ENCODE measurements at regions not wholly inside any gene's neighbourhood (a gene's known extent, or its start where the extent isn't known, plus 50 kb on each side); places are given as distances from the start of the nearest gene placed in this dataset.

- no peak overlapping the region for H3K4me3 Mint-ChIP-seq (ENCODE audit: low read depth, unreplicated experiment)
- DNase-seq = no peak
- TF ChIP-seq, protein P1, sequence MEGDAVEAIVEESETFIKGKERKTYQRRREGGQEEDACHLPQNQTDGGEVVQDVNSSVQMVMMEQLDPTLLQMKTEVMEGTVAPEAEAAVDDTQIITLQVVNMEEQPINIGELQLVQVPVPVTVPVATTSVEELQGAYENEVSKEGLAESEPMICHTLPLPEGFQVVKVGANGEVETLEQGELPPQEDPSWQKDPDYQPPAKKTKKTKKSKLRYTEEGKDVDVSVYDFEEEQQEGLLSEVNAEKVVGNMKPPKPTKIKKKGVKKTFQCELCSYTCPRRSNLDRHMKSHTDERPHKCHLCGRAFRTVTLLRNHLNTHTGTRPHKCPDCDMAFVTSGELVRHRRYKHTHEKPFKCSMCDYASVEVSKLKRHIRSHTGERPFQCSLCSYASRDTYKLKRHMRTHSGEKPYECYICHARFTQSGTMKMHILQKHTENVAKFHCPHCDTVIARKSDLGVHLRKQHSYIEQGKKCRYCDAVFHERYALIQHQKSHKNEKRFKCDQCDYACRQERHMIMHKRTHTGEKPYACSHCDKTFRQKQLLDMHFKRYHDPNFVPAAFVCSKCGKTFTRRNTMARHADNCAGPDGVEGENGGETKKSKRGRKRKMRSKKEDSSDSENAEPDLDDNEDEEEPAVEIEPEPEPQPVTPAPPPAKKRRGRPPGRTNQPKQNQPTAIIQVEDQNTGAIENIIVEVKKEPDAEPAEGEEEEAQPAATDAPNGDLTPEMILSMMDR (IDR thresholded peaks at IDR 0.05; ENCODE audit: unreplicated experiment) = no peak
- H3K27me3 Mint-ChIP-seq (ENCODE audit: unreplicated experiment) = no peaks in the 10 kb centered on the region
- no peak overlapping the region for H3K27ac Mint-ChIP-seq (ENCODE audit: unreplicated experiment)
- CTCF ChIA-PET = no interaction called here
- BruUV-seq (replicated peaks) = no TSS peak
- H3K9me3 Mint-ChIP-seq (ENCODE audit: low read depth, unreplicated experiment) = peaks cover 3% of the 10 kb centered on the region
- intact Hi-C loops (cut with micrococcal nuclease; ENCODE audit: unreplicated experiment) = no loop called here
- H3K4me1 Mint-ChIP-seq (ENCODE audit: low read depth, unreplicated experiment) = no peaks in the 10 kb centered on the region
- no peaks in the 10 kb centered on the region for H3K36me3 Mint-ChIP-seq (ENCODE audit: insufficient read depth, unreplicated experiment)
Observed at GRCh38 chr7:47643716-47644400, 61.9 kb upstream of the TNS3 start.

GRCh38 chr7:47640265-47640664 is 58.4 kb upstream of the TNS3 start:
- Mint-ChIP-seq H3K36me3 (ENCODE audit: insufficient read depth, unreplicated experiment) (no peaks in the 10 kb centered on the region), H3K4me3 (ENCODE audit: low read depth, unreplicated experiment) (no peak overlapping the region), H3K27me3 (ENCODE audit: unreplicated experiment) (no peaks in the 10 kb centered on the region), H3K4me1 (ENCODE audit: low read depth, unreplicated experiment) (peaks cover 8% of the 10 kb centered on the region), H3K9me3 (ENCODE audit: low read depth, unreplicated experiment) (peaks cover 3% of the 10 kb centered on the region), H3K27ac (ENCODE audit: unreplicated experiment) (no peak overlapping the region)
- BruUV-seq (replicated peaks) = no TSS peak
- CTCF ChIA-PET = interaction anchor here (0.6 to 1.1 kb wide), 4 partner anchors 14 to 121 kb away, joined by 3 to 5 read pairs (median 4); no protein-coding TSS in a partner anchor
- DNase-seq = no peak
- TF ChIP-seq, protein P1 (IDR thresholded peaks at IDR 0.05; ENCODE audit: unreplicated experiment) = no peak
- intact Hi-C loops (cut with micrococcal nuclease; ENCODE audit: unreplicated experiment) = no loop called here

- H3K4me1 Mint-ChIP-seq (ENCODE audit: low read depth, unreplicated experiment) = peaks cover 12% of the 10 kb centered on the region
Observed at GRCh38 chr7:47639495-47640110, 57.7 kb upstream of the TNS3 start.

DNA sequence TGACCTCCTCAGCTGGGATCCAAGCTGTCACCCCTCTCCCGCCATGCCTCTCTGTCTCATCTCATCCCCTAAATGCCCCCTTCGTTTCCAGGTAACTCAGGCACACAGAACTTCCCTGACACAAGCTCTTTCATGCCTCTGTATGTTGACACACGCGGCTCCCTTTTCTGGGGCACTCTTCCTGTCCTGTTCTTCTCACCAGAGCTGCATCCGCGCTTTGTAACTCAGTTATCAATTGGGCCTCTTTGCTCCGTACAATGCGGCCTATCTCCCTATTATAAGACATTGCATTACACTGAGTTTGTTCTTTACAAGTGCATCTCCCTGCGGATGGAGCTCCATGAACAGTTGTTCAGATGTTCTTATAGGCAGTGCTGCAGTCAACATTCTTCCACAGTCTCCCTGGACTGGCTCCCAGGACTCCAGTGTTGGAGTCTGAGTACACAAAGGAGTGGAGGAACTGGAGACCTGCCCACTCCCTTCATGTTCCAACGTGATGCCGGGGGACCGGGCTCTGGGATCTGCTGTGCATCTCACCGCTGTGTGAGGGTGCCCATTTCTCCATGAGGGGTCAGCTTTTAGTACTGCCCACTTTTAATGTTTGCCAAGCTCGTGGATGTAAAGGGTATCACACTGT is 56.9 kb upstream of the TNS3 start:
- Mint-ChIP-seq H3K36me3 (ENCODE audit: insufficient read depth, unreplicated experiment) (no peaks in the 10 kb centered on the region), H3K4me1 (ENCODE audit: low read depth, unreplicated experiment) (peaks cover 12% of the 10 kb centered on the region), H3K27me3 (ENCODE audit: unreplicated experiment) (no peaks in the 10 kb centered on the region), H3K27ac (ENCODE audit: unreplicated experiment) (no peak overlapping the region), H3K9me3 (ENCODE audit: low read depth, unreplicated experiment) (peaks cover 3% of the 10 kb centered on the region), H3K4me3 (ENCODE audit: low read depth, unreplicated experiment) (no peak overlapping the region)
- TF ChIP-seq, protein P1 (IDR thresholded peaks at IDR 0.05; ENCODE audit: unreplicated experiment) = no peak
- DNase-seq = no peak
- CTCF ChIA-PET = interaction anchor here (0.5 to 0.6 kb wide), 2 partner anchors 14 to 25 kb away, joined by 4 to 6 read pairs; no protein-coding TSS in a partner anchor
- BruUV-seq (replicated peaks) = no TSS peak
- intact Hi-C loops (cut with micrococcal nuclease; ENCODE audit: unreplicated experiment) = no loop called here

More at GRCh38 chr7:47639495-47640110, 57.7 kb upstream of the TNS3 start:
- CTCF ChIA-PET = interaction anchor here (0.6 kb wide), 1 partner anchor 13 kb away, joined by 4 read pairs; no protein-coding TSS in a partner anchor
- no TSS peak for BruUV-seq (replicated peaks)
- TF ChIP-seq, protein P1 (IDR thresholded peaks at IDR 0.05; ENCODE audit: unreplicated experiment) = no peak
- Mint-ChIP-seq H3K27me3 (ENCODE audit: unreplicated experiment) (no peaks in the 10 kb centered on the region), H3K27ac (ENCODE audit: unreplicated experiment) (no peak overlapping the region), H3K9me3 (ENCODE audit: low read depth, unreplicated experiment) (peaks cover 3% of the 10 kb centered on the region), H3K36me3 (ENCODE audit: insufficient read depth, unreplicated experiment) (no peaks in the 10 kb centered on the region), H3K4me3 (ENCODE audit: low read depth, unreplicated experiment) (no peak overlapping the region)
- intact Hi-C loops (cut with micrococcal nuclease; ENCODE audit: unreplicated experiment) = no loop called here
- DNase-seq = no peak
